HepG2 (cell line): ENCODE measurements at regions not wholly inside any gene's neighbourhood (a gene's known extent, or its start where the extent isn't known, plus 50 kb on each side); places are given as distances from the start of the nearest gene placed in this dataset.

ENCODE experiments used
- ATAC-seq: fragments of 200-7000 bp; cut with Tn5 transposase; 3 replicates; pipeline ENCODE4 v1.9.1; 2020; ENCODE audit warnings: mild to moderate bottlenecking, moderate library complexity
- BruUV-seq: library from RNA; stranded (reverse); fragments of 400-500 nt; replicated peaks from 2 replicates; lab custom pipeline; 2021; lab: Mats Ljungman, UMichigan
- CTCF ChIA-PET: fragments of 300-600 bp; formaldehyde crosslinking; extraction: SDS; loops from one replicate; lab custom pipeline; 2021; ENCODE audit warnings: low total read pairs, inconsistent platforms, low intra/inter-chr PET ratio; lab: Yijun Ruan, JAX
- POLR2A ChIA-PET: fragments of 350-600 bp; sonication (Branson Sonifier 250); formaldehyde crosslinking; loops from one replicate; lab custom pipeline; 2020; ENCODE audit warnings: antibody characterized with exemption, inconsistent platforms; lab: Yijun Ruan, JAX
- DNase-seq: peaks from one replicate; pipeline ENCODE4 v3.0.0-alpha.2; 2015; ENCODE audit warnings: low spot score
- FAIRE-seq: peaks from 3 replicates; lab custom pipeline; 2011; peaks lifted over from hg19 to GRCh38; lab: Jason Lieb, UNC
- H2AFZ ChIP-seq: one replicate; pipeline ENCODE4 v1.6.1; 2011; ENCODE audit warnings: low read length, inconsistent platforms
- H3K27ac ChIP-seq: fragments of 300-600 bp; 3 replicates; pipeline ENCODE4 v1.8.0; 2011; ENCODE audit warnings: mixed run types, mild to moderate bottlenecking, mixed read lengths, low read length, inconsistent platforms; ENCODE audit not compliant: insufficient read depth; ENCODE audit errors: extremely low read length
- H3K27me3 ChIP-seq, 2 experiments: fragments of 200-600 bp in 1 of 2; 2 replicates in 1 of 2; 3 replicates in 1 of 2; pipeline versions ENCODE4 v1.6.0 to v1.8.0; 2011; ENCODE audit warnings: low read length in 2 of 2, mild to moderate bottlenecking in 2 of 2, moderate library complexity in 2 of 2, inconsistent platforms in 1 of 2; ENCODE audit not compliant: insufficient read depth in 2 of 2, control insufficient read depth in 1 of 2
- H3K36me3 ChIP-seq, 2 experiments: fragments of 200-600 bp in 1 of 2; replicated peaks in 1 of 2; 2 replicates in 1 of 2; 3 replicates in 1 of 2; pipeline versions ENCODE4 v1.5.1 to v1.8.0; 2011; ENCODE audit warnings: low read length in 2 of 2, inconsistent platforms in 1 of 2; ENCODE audit not compliant: insufficient read depth in 2 of 2, control insufficient read depth in 1 of 2
- H3K4me1 ChIP-seq: 2 replicates; pipeline ENCODE4 v1.5.1; 2012; ENCODE audit warnings: low read length, inconsistent platforms; ENCODE audit not compliant: insufficient read depth
- H3K4me2 ChIP-seq: 2 replicates; pipeline ENCODE4 v1.6.0; 2011; ENCODE audit warnings: low read depth, low read length, inconsistent platforms
- H3K4me3 ChIP-seq, 3 experiments: fragments of 200-600 bp in 1 of 3; sonication (generic), shearing (Covaris generic) in 1 of 3; replicated peaks in 1 of 3; 2 replicates each; pipeline ENCODE4 v1.5.1; 2011 to 2016; ENCODE audit warnings: low read length in 3 of 3, inconsistent platforms in 2 of 3, low read depth in 2 of 3, mild to moderate bottlenecking in 2 of 3, control low read depth in 1 of 3, mixed read lengths in 1 of 3; ENCODE audit not compliant: insufficient read depth in 1 of 3
- H3K79me2 ChIP-seq: one replicate; pipeline ENCODE4 v1.6.1; 2011; ENCODE audit warnings: low read length, inconsistent platforms; ENCODE audit not compliant: insufficient read depth
- H3K9ac ChIP-seq: 2 replicates; pipeline ENCODE4 v1.6.0; 2011; ENCODE audit warnings: mild to moderate bottlenecking, low read depth, low read length, inconsistent platforms; ENCODE audit not compliant: insufficient read depth
- H3K9me3 ChIP-seq: 2 replicates; pipeline ENCODE4 v1.5.1; 2012; ENCODE audit warnings: mild to moderate bottlenecking, low read length
- H4K20me1 ChIP-seq: 2 replicates; pipeline ENCODE4 v1.6.0; 2011; ENCODE audit warnings: inconsistent platforms, mild to moderate bottlenecking, low read length, moderate library complexity; ENCODE audit not compliant: insufficient read depth
- CHD4 ChIP-seq: fragments of 200-600 bp; sonication (generic); IDR thresholded peaks from 2 replicates; pipeline ENCODE4 v1.7.0; 2017; ENCODE audit warnings: mild to moderate bottlenecking, low read length, borderline replicate concordance
- ETV5 ChIP-seq: IDR thresholded peaks from 2 replicates; pipeline ENCODE4 v1.6.1; 2018; ENCODE audit warnings: missing biosample characterization, missing genetic modification reagents, inconsistent platforms, borderline replicate concordance
- GLI4 ChIP-seq: sonication (generic); formaldehyde crosslinking; IDR thresholded peaks from 2 replicates; pipeline ENCODE4 v1.5.1; 2020; ENCODE audit warnings: missing genetic modification reagents, mild to moderate bottlenecking, moderate library complexity, borderline replicate concordance
- HMGA1 ChIP-seq: sonication (generic); formaldehyde crosslinking; conservative IDR thresholded peaks from 2 replicates; pipeline ENCODE4 v1.4.0; 2020; ENCODE audit warnings: missing genetic modification reagents
- KLF15 ChIP-seq: sonication (generic); formaldehyde crosslinking; IDR thresholded peaks from 2 replicates; pipeline ENCODE4 v1.8.1; 2023; ENCODE audit warnings: borderline replicate concordance, mild to moderate bottlenecking, inconsistent platforms, missing genetic modification reagents, mixed read lengths
- MAFK ChIP-seq, 2 experiments: IDR thresholded peaks in 1 of 2; conservative IDR thresholded peaks in 1 of 2; 2 replicates each; pipeline ENCODE4 v1.6.1; 2011; ENCODE audit warnings: improper control_type of control experiment in 2 of 2, low read length in 2 of 2
- NFATC3 ChIP-seq: sonication (generic); formaldehyde crosslinking; IDR thresholded peaks from 2 replicates; pipeline ENCODE4 v1.5.1; 2020; ENCODE audit warnings: mild to moderate bottlenecking, missing genetic modification reagents
- PHF8 ChIP-seq: sonication (generic); formaldehyde crosslinking; IDR thresholded peaks from 2 replicates; pipeline ENCODE4 v1.5.0; 2020; ENCODE audit warnings: missing genetic modification reagents
- TRIM24 ChIP-seq: sonication (generic); formaldehyde crosslinking; IDR thresholded peaks from 2 replicates; pipeline ENCODE4 v1.8.0; 2022; ENCODE audit warnings: mild to moderate bottlenecking, missing genetic modification reagents
- ZFP1 ChIP-seq: IDR thresholded peaks from 2 replicates; pipeline ENCODE4 v1.6.1; 2016
- ZNF225 ChIP-seq: sonication (generic); formaldehyde crosslinking; IDR thresholded peaks from 2 replicates; pipeline ENCODE4 v1.4.0; 2020; ENCODE audit warnings: mild to moderate bottlenecking, missing genetic modification reagents
- ZNF30 ChIP-seq: sonication (generic); formaldehyde crosslinking; IDR thresholded peaks from 2 replicates; pipeline ENCODE4 v1.5.0; 2020; ENCODE audit warnings: mild to moderate bottlenecking, missing genetic modification reagents
- WGBS: methylation state at CpG from one replicate; pipeline ENCODE4 v1.1.6; 2017; ENCODE audit warnings: low lambda C conversion rate; 5-methylcytosine and 5-hydroxymethylcytosine counted together
- in situ Hi-C: cut with HindIII; loops from 2 replicates; pipeline ENCODE4 v1.10.0; 2017; ENCODE audit warnings: low pct_unique_long_range_greater_than_20kb; ENCODE audit not compliant: extremely low pct_ligation_motif_present
- intact Hi-C: fragments of 100-400 bp; cut with micrococcal nuclease; formaldehyde crosslinking; loops from one replicate; pipeline ENCODE4 v1.10.0; 2022; ENCODE audit not compliant: unreplicated experiment
- TF ChIP-seq, protein P1 (sequence below): sonication (generic); formaldehyde crosslinking; IDR thresholded peaks from 2 replicates; pipeline ENCODE4 v1.4.0; 2020; ENCODE audit warnings: mild to moderate bottlenecking, missing genetic modification reagents
- TF ChIP-seq, protein P2 (sequence below): sonication (generic); formaldehyde crosslinking; IDR thresholded peaks from 2 replicates; pipeline ENCODE4 v1.8.0; 2022; ENCODE audit warnings: low read depth, missing genetic modification reagents
- TF ChIP-seq, protein P3 (sequence below): sonication (generic); formaldehyde crosslinking; IDR thresholded peaks from 2 replicates; pipeline ENCODE4 v1.5.0; 2020; ENCODE audit warnings: mild to moderate bottlenecking, missing genetic modification reagents, borderline replicate concordance

DNA sequence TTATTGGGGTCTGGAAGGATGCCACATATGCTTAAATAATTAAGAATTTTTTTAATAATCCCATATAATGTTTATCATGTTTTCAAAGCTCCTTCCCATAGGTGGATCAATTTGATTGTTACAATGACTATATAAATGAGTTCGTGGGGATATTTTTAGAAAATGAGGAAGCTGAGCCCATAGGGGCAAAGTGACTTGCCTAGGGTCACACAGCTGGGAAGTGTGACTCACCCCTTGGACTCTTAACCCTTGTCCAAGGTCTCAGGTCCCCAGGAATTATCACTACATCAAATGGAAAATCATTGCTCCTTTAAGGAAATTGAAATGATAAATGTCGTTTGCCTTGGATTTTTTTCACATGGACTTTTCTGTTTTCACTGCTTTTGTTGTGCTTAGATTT lies 161.2 kb upstream of the RGMA start (continued):
- TF ChIP-seq PHF8 (CRISPR knock-in tag) (no peak), ZFP1 (CRISPR knock-in tag) (no peak), CHD4 (no peak), GLI4 (CRISPR knock-in tag) (no peak), HMGA1 (CRISPR knock-in tag) (no peak)

DNA sequence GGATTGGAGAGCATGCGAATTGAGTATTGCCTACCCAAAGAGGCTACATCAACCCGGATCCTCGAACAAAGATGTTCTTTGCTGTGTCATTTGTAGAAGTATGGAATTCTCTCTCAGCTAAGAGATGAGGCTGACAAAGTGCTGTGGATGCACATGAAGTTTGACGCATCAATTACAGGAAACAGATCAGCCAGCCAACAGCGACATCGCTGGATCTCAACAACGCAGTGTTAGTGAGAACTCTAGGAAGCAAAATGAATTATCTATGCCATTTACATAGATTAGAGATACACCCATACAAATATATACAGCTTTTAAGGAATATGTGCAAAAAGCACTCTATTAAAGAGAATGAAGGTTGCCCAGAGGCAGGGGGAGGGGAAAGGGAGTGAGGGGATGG lies 160.6 kb upstream of the RGMA start:
- H4K20me1 ChIP-seq = no peaks in the 10 kb centered on the region
- H3K4me1 ChIP-seq = no peaks in the 10 kb centered on the region
- no peak overlapping the region for H3K9ac ChIP-seq
- H3K79me2 ChIP-seq = no peaks in the 10 kb centered on the region
- in situ Hi-C loops = no loop called here
- H3K36me3 ChIP-seq = no peaks in the 10 kb centered on the region
- H3K9me3 ChIP-seq = no peaks in the 10 kb centered on the region
- DNase-seq = no peak
- no TSS peak for BruUV-seq
- TF ChIP-seq NFATC3 = no peak
- TF ChIP-seq, protein P1, sequence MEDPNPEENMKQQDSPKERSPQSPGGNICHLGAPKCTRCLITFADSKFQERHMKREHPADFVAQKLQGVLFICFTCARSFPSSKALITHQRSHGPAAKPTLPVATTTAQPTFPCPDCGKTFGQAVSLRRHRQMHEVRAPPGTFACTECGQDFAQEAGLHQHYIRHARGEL (CRISPR knock-in tag) = no peak
- TF ChIP-seq CHD4 = no peak
- TF ChIP-seq, protein P2, sequence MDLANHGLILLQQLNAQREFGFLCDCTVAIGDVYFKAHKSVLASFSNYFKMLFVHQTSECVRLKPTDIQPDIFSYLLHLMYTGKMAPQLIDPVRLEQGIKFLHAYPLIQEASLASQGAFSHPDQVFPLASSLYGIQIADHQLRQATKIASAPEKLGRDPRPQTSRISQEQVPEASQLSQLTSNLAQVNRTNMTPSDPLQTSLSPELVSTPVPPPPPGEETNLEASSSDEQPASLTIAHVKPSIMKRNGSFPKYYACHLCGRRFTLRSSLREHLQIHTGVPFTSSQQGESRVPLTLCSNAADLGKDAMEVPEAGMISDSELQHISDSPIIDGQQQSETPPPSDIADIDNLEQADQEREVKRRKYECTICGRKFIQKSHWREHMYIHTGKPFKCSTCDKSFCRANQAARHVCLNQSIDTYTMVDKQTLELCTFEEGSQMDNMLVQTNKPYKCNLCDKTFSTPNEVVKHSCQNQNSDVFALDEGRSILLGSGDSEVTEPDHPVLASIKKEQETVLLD (CRISPR knock-in tag) = no peak
- TF ChIP-seq, protein P3, sequence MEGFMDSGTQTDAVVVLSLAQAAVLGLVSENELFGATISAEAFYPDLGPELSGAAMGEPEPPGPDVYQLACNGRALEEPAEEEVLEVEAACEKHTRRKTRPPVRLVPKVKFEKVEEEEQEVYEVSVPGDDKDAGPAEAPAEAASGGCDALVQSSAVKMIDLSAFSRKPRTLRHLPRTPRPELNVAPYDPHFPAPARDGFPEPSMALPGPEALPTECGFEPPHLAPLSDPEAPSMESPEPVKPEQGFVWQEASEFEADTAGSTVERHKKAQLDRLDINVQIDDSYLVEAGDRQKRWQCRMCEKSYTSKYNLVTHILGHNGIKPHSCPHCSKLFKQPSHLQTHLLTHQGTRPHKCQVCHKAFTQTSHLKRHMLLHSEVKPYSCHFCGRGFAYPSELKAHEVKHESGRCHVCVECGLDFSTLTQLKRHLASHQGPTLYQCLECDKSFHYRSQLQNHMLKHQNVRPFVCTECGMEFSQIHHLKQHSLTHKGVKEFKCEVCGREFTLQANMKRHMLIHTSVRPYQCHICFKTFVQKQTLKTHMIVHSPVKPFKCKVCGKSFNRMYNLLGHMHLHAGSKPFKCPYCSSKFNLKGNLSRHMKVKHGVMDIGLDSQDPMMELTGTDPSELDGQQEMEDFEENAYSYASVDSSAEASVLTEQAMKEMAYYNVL = no peak
- TF ChIP-seq ZNF225 (CRISPR knock-in tag) = no peak
- no peak for TF ChIP-seq ZNF30 (CRISPR knock-in tag)
- no peak for TF ChIP-seq MAFK (conservative IDR thresholded peaks at IDR 0.05 in 1 of 2, IDR thresholded peaks at IDR 0.05 in 1 of 2; ENCODE audit: low read length in 2 of 2)
- no peak for TF ChIP-seq KLF15 (CRISPR knock-in tag)
- no peak for TF ChIP-seq ETV5 (CRISPR knock-in tag)
- TF ChIP-seq TRIM24 (CRISPR knock-in tag) = no peak
- H3K4me3 ChIP-seq = no peak overlapping the region
- intact Hi-C loops = no loop called here
- ATAC-seq = no peak
- no peak for FAIRE-seq
- H2AFZ ChIP-seq = no peak overlapping the region
- no peak overlapping the region for H3K4me2 ChIP-seq
- H3K27me3 ChIP-seq = peaks cover 4 to 73% of the 10 kb centered on the region in 2 experiments; a peak in 4 of 5 replicates
- 48% methylated on average over 7 of the region's 7 CpGs for WGBS
- no peak overlapping the region for H3K27ac ChIP-seq
- CTCF ChIA-PET = no interaction called here
- POLR2A ChIA-PET = no interaction called here
